Amniotic epithelial cell (primary cell): ENCODE measurements at regions not wholly inside any gene's neighbourhood (a gene's known extent, or its start where the extent isn't known, plus 50 kb on each side); places are given as distances from the start of the nearest gene placed in this dataset.
"Not testable (repeated sequence)": the region's sequence is repeated elsewhere in the genome, so short reads cannot be mapped to it uniquely, and the experiment has no call there.

Experiments
- DNase-seq: peaks from one replicate; pipeline ENCODE4 v3.0.0-alpha.2; 2010; ENCODE audit warnings: low read depth

GRCh38 chr1:30000266-30000665 is 723.1 kb downstream of the MATN1 start:
- no peak for DNase-seq

GRCh38 chr1:29999595-29999994 is 723.8 kb downstream of the MATN1 start:
- no peak for DNase-seq

GRCh38 chr1:29998686-29999085 is 724.7 kb downstream of the MATN1 start:
- no peak for DNase-seq

- not testable (repeated sequence) for DNase-seq
Observed at GRCh38 chr1:29997818-29998217, 725.6 kb downstream of the MATN1 start.

- DNase-seq, result no peak
Observed at GRCh38 chr1:29993950-29994349, 729.4 kb downstream of the MATN1 start.

- no peak for DNase-seq
Observed at GRCh38 chr1:29991815-29992214, 731.6 kb downstream of the MATN1 start.

GRCh38 chr1:29991025-29991424 is 732.4 kb downstream of the MATN1 start:
- DNase-seq, result no peak

GRCh38 chr1:29990304-29990703 is 733.1 kb downstream of the MATN1 start:
- no peak for DNase-seq

- DNase-seq, result no peak
Observed at GRCh38 chr1:29986986-29987385, 736.4 kb downstream of the MATN1 start.

- no peak for DNase-seq
Observed at GRCh38 chr1:29985606-29985945, 737.8 kb downstream of the MATN1 start.

- no peak for DNase-seq
Observed at GRCh38 chr1:29984862-29985605, 738.4 kb downstream of the MATN1 start.

GRCh38 chr1:29984166-29984861 is 739.1 kb downstream of the MATN1 start:
- DNase-seq, result no peak

- DNase-seq, result no peak
Observed at GRCh38 chr1:29983321-29983720, 740.1 kb downstream of the MATN1 start.

GRCh38 chr1:29981586-29982239 is 741.7 kb downstream of the MATN1 start:
- DNase-seq, result no peak

GRCh38 chr1:29977550-29977949 is 741.2 kb downstream of the PTPRU start:
- DNase-seq, result no peak

- DNase-seq, result peak; percentile 11
Observed at GRCh38 chr1:29975036-29975694, 738.8 kb downstream of the PTPRU start.

GRCh38 chr1:29974316-29974724 is 738.0 kb downstream of the PTPRU start:
- DNase-seq, result peak; percentile 5

GRCh38 chr1:29973406-29973805 is 737.1 kb downstream of the PTPRU start:
- no peak for DNase-seq

GRCh38 chr1:29972421-29973053 is 736.2 kb downstream of the PTPRU start:
- DNase-seq, result no peak

GRCh38 chr1:29971703-29972102 is 735.4 kb downstream of the PTPRU start:
- DNase-seq, result no peak

GRCh38 chr1:29970747-29971325 is 734.5 kb downstream of the PTPRU start:
- no peak for DNase-seq

- DNase-seq, result no peak
Observed at GRCh38 chr1:29969576-29969975, 733.3 kb downstream of the PTPRU start.
